ENCODE measurements at regions not wholly inside any gene's neighbourhood (a gene's known extent, or its start where the extent isn't known, plus 50 kb on each side); places are given as distances from the start of the nearest gene placed in this dataset.

- no peak for TF ChIP-seq CTCF (IDR thresholded peaks at IDR 0.05)
- no peak for TF ChIP-seq POLR2A (IDR thresholded peaks at IDR 0.05)
Measured at GRCh38 chr4:26214994-26215393, 105.8 kb upstream of the RBPJ start.
